GM12878 (cell line): ENCODE measurements at regions not wholly inside any gene's neighbourhood (a gene's known extent, or its start where the extent isn't known, plus 50 kb on each side); places are given as distances from the start of the nearest gene placed in this dataset.

Source experiments
- ATAC-seq: fragments of 200-7000 bp; cut with Tn5 transposase; 3 replicates; pipeline ENCODE4 v1.9.1; 2020; ENCODE audit warnings: mild to moderate bottlenecking, moderate library complexity
- BruUV-seq: library from RNA; stranded (reverse); fragments of 400-500 nt; replicated peaks from 2 replicates; lab custom pipeline; 2021; lab: Mats Ljungman, UMichigan
- CTCF ChIA-PET: fragments of 300-600 bp; sonication (Branson Sonifier 250); formaldehyde crosslinking; extraction: SDS; loops from one replicate; lab custom pipeline; 2021; ENCODE audit warnings: inconsistent platforms; lab: Yijun Ruan, JAX
- POLR2A ChIA-PET: fragments of 350-600 bp; formaldehyde crosslinking; extraction: SDS; loops from one replicate; lab custom pipeline; 2021; ENCODE audit warnings: inconsistent platforms; lab: Charles Lee
- RAD21 ChIA-PET: fragments of 300-600 bp; sonication (Branson Sonifier 250); formaldehyde crosslinking; loops from one replicate; lab custom pipeline; 2023; ENCODE audit warnings: antibody characterized with exemption; ENCODE audit not compliant: unreplicated experiment; lab: Charles Lee
- SMC1A ChIA-PET: fragments of 300-600 bp; sonication (Branson Sonifier 250); formaldehyde crosslinking; loops from one replicate; lab custom pipeline; 2023; ENCODE audit not compliant: unreplicated experiment, uncharacterized antibody; lab: Charles Lee
- DNase-seq: peaks from one replicate; pipeline ENCODE4 v3.0.0-alpha.2; 2011; ENCODE audit warnings: low read depth, low spot score
- FAIRE-seq: peaks from 3 replicates; lab custom pipeline; 2011; peaks lifted over from hg19 to GRCh38; lab: Jason Lieb, UNC
- H2AFZ ChIP-seq: 2 replicates; pipeline ENCODE4 v1.6.0; 2011; ENCODE audit warnings: low read depth, low read length, control low read depth; ENCODE audit not compliant: control insufficient read depth
- H3K27ac ChIP-seq: 2 replicates; pipeline ENCODE4 v1.5.1; 2011; ENCODE audit warnings: control low read depth; ENCODE audit not compliant: control insufficient read depth, insufficient read depth
- H3K27me3 ChIP-seq, 2 experiments: replicated peaks in 1 of 2; 2 replicates each; pipeline versions ENCODE4 v1.6.0 to v1.6.1; 2011; ENCODE audit warnings: low read length in 1 of 2; ENCODE audit not compliant: control insufficient read depth in 2 of 2, insufficient read depth in 2 of 2
- H3K36me3 ChIP-seq, 2 experiments: 2 replicates each; pipeline ENCODE4 v1.5.1; 2011; ENCODE audit warnings: low read length in 1 of 2; ENCODE audit not compliant: control insufficient read depth in 2 of 2, insufficient read depth in 2 of 2
- H3K4me1 ChIP-seq: 2 replicates; pipeline ENCODE4 v1.6.1; 2011; ENCODE audit warnings: mild to moderate bottlenecking, low read length, moderate library complexity, mixed read lengths; ENCODE audit not compliant: control insufficient read depth, insufficient read depth
- H3K4me2 ChIP-seq: 2 replicates; pipeline ENCODE4 v1.6.0; 2011; ENCODE audit warnings: control low read depth; ENCODE audit not compliant: control insufficient read depth, insufficient read depth
- H3K4me3 ChIP-seq: fragments of 200-600 bp; sonication (generic); 2 replicates; pipeline ENCODE4 v1.5.1; 2016
- H3K79me2 ChIP-seq: 2 replicates; pipeline ENCODE4 v1.6.0; 2011; ENCODE audit warnings: low read length; ENCODE audit not compliant: control insufficient read depth, insufficient read depth
- H3K9ac ChIP-seq: 2 replicates; pipeline ENCODE4 v1.8.0; 2011; ENCODE audit warnings: low read length, control low read depth, mixed read lengths; ENCODE audit not compliant: control insufficient read depth, insufficient read depth
- H3K9me3 ChIP-seq: replicated peaks from 3 replicates; pipeline ENCODE4 v1.5.1; 2011; ENCODE audit warnings: mild to moderate bottlenecking, low read length; ENCODE audit not compliant: control insufficient read depth, insufficient read depth
- H4K20me1 ChIP-seq: 2 replicates; pipeline ENCODE4 v1.6.0; 2011; ENCODE audit not compliant: control insufficient read depth, insufficient read depth
- BCL11A ChIP-seq: IDR thresholded peaks from 2 replicates; pipeline ENCODE4 v1.6.1; 2011; ENCODE audit warnings: low read depth, low read length
- CBFB ChIP-seq: IDR thresholded peaks from 2 replicates; pipeline ENCODE4 v1.6.1; 2016; ENCODE audit warnings: antibody characterized with exemption, low read depth
- CBX5 ChIP-seq: sonication (generic); IDR thresholded peaks from 2 replicates; pipeline ENCODE4 v1.6.1; 2016; ENCODE audit warnings: low read depth, moderate library complexity, mild to moderate bottlenecking, inconsistent platforms
- CHD4 ChIP-seq: fragments of 200-600 bp; sonication (generic); IDR thresholded peaks from 2 replicates; pipeline ENCODE4 v1.6.1; 2016; ENCODE audit warnings: mild to moderate bottlenecking
- DPF2 ChIP-seq: fragments of 450-650 bp; IDR thresholded peaks from 2 replicates; pipeline ENCODE4 v1.6.1; 2017; ENCODE audit warnings: mild to moderate bottlenecking
- EED ChIP-seq: sonication (generic); IDR thresholded peaks from 2 replicates; pipeline ENCODE4 v1.6.1; 2016; ENCODE audit warnings: antibody characterized with exemption, low read depth
- GATAD2B ChIP-seq: fragments of 450-650 bp; conservative IDR thresholded peaks from 2 replicates; pipeline ENCODE4 v1.6.1; 2017; ENCODE audit warnings: low read depth, mild to moderate bottlenecking, moderate library complexity
- HDGF ChIP-seq: fragments of 450-650 bp; IDR thresholded peaks from 2 replicates; pipeline ENCODE4 v1.6.1; 2016; ENCODE audit warnings: antibody characterized with exemption
- IKZF1 ChIP-seq: fragments of 450-650 bp; conservative IDR thresholded peaks from 2 replicates; pipeline ENCODE4 v1.6.1; 2017; ENCODE audit warnings: antibody characterized with exemption, mild to moderate bottlenecking
- JUNB ChIP-seq: IDR thresholded peaks from 2 replicates; pipeline ENCODE4 v1.6.1; 2016; ENCODE audit warnings: antibody characterized with exemption, mild to moderate bottlenecking
- KAT2A ChIP-seq: conservative IDR thresholded peaks from 2 replicates; pipeline ENCODE4 v1.6.1; 2011; ENCODE audit warnings: low read depth, low read length; ENCODE audit not compliant: control insufficient read depth
- MEF2A ChIP-seq: IDR thresholded peaks from 2 replicates; pipeline ENCODE4 v1.6.1; 2011; ENCODE audit warnings: low read depth, mild to moderate bottlenecking, low read length, moderate library complexity; ENCODE audit not compliant: insufficient read depth
- MTA2 ChIP-seq: fragments of 450-650 bp; IDR thresholded peaks from 2 replicates; pipeline ENCODE4 v1.6.1; 2016; ENCODE audit warnings: low read depth, mild to moderate bottlenecking, moderate library complexity
- MTA3 ChIP-seq: IDR thresholded peaks from 2 replicates; pipeline ENCODE4 v1.6.1; 2012; ENCODE audit warnings: low read length, inconsistent platforms, borderline replicate concordance
- NBN ChIP-seq: fragments of 450-650 bp; IDR thresholded peaks from 2 replicates; pipeline ENCODE4 v1.6.1; 2016
- NFIC ChIP-seq: IDR thresholded peaks from 2 replicates; pipeline ENCODE4 v1.6.1; 2012; ENCODE audit warnings: low read depth, mild to moderate bottlenecking, inconsistent platforms, low read length, moderate library complexity
- RCOR1 ChIP-seq: conservative IDR thresholded peaks from 2 replicates; pipeline ENCODE4 v1.6.1; 2012; ENCODE audit warnings: low read depth, low read length, improper control_type of control experiment
- SRF ChIP-seq, 2 experiments: IDR thresholded peaks; 2 replicates each; pipeline ENCODE4 v1.6.1; 2011; ENCODE audit warnings: low read depth in 2 of 2, low read length in 2 of 2, mild to moderate bottlenecking in 1 of 2, moderate library complexity in 1 of 2
- WGBS: methylation state at CpG from one replicate; pipeline ENCODE4 v1.1.6; 2016; ENCODE audit warnings: low lambda C conversion rate; ENCODE audit not compliant: insufficient replicate concordance, insufficient coverage; ENCODE audit errors: missing lambda C conversion rate; 5-methylcytosine and 5-hydroxymethylcytosine counted together
- in situ Hi-C: fragments of 300-500 bp; cut with MboI; formaldehyde crosslinking; loops from 9 replicates; pipeline ENCODE4 v1.14.3; 2018; ENCODE audit warnings: mixed read lengths
- intact Hi-C: fragments of 100-400 bp; cut with micrococcal nuclease; formaldehyde crosslinking; loops from one replicate; pipeline ENCODE4 v1.14.2; 2022; ENCODE audit not compliant: unreplicated experiment
- TF ChIP-seq, protein P1 (sequence below): IDR thresholded peaks from 2 replicates; pipeline ENCODE4 v1.6.1; 2011; ENCODE audit warnings: low read depth, low read length, improper control_type of control experiment, borderline replicate concordance
- TF ChIP-seq, protein P2 (sequence below), 3 experiments: IDR thresholded peaks in 2 of 3; conservative IDR thresholded peaks in 1 of 3; 2 replicates each; pipeline ENCODE4 v1.5.1; 2011; ENCODE audit warnings: low read depth in 3 of 3, low read length in 3 of 3, mild to moderate bottlenecking in 3 of 3, control low read depth in 2 of 3, moderate library complexity in 2 of 3, inconsistent platforms in 1 of 3, mixed read lengths in 1 of 3; ENCODE audit not compliant: control insufficient read depth in 2 of 3, insufficient read depth in 1 of 3; ENCODE audit errors: extremely low read depth in 1 of 3
- TF ChIP-seq, protein P3 (sequence below): fragments of 450-650 bp; IDR thresholded peaks from 2 replicates; pipeline ENCODE4 v1.6.1; 2017; ENCODE audit warnings: mild to moderate bottlenecking, moderate library complexity

DNA sequence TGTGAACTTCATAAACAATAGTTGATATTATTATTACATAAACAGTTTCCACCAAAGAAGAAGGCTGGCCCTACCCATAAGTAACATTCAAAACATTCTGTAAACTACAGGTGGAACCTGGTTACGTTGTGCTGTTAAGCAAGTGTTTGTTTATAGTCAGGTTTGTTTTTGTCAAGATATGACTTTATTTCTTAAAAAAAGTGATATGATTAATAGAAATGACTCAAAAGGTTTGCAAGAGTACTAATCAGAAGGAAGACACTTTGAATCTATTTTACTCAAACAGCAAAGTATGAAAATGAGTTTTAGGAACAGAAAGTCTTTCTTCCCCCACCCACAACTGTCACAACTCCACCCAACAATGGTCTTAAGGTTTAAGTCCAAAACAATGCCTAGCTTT, 220.8 kb downstream of the PLK2 start:
- H3K27me3 ChIP-seq: no peaks in the 10 kb centered on the region
- no peaks in the 10 kb centered on the region for H3K79me2 ChIP-seq
- 0% methylated on average over 1 of the region's 1 CpG for WGBS
- intact Hi-C loops: no loop called here
- SMC1A ChIA-PET: no interaction called here
- no peak overlapping the region for H3K27ac ChIP-seq
- H4K20me1 ChIP-seq: no peaks in the 10 kb centered on the region
- POLR2A ChIA-PET: no interaction called here
- CTCF ChIA-PET: interaction anchor here (0.6 kb wide), 1 partner anchor 49 kb away, joined by 3 read pairs; no protein-coding TSS in a partner anchor
- no peak for DNase-seq
- H3K4me1 ChIP-seq: no peaks in the 10 kb centered on the region
- H3K9ac ChIP-seq: no peak overlapping the region
- no peaks in the 10 kb centered on the region for H3K9me3 ChIP-seq
- no TSS peak for BruUV-seq
- H3K36me3 ChIP-seq: no peaks in the 10 kb centered on the region
- FAIRE-seq: no peak
- in situ Hi-C loops: no loop called here
- no peak overlapping the region for H3K4me2 ChIP-seq
- peak; percentile 80 for ATAC-seq
- no peak overlapping the region for H3K4me3 ChIP-seq
- no peak overlapping the region for H2AFZ ChIP-seq
- RAD21 ChIA-PET: no interaction called here
- TF ChIP-seq, protein P1, sequence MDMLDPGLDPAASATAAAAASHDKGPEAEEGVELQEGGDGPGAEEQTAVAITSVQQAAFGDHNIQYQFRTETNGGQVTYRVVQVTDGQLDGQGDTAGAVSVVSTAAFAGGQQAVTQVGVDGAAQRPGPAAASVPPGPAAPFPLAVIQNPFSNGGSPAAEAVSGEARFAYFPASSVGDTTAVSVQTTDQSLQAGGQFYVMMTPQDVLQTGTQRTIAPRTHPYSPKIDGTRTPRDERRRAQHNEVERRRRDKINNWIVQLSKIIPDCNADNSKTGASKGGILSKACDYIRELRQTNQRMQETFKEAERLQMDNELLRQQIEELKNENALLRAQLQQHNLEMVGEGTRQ: no peak
- TF ChIP-seq MTA2 (peak; percentile 69), IKZF1 (no peak), HDGF (no peak), DPF2 (no peak), JUNB (peak; percentile 89), CBFB (no peak), CHD4 (no peak), SRF (IDR thresholded peaks at IDR 0.05; ENCODE audit: low read depth in 2 of 2, low read length in 2 of 2) (no peak), KAT2A (no peak), NFIC (peak; percentile 62; the same call in 1 of the 2 replicates), BCL11A (0 out of 2 replicates have a peak, but pooled peaks have one; percentile 19), GATAD2B (no peak), MEF2A (peak; percentile 45; the same call in 1 of the 2 replicates), CBX5 (no peak), MTA3 (no peak), EED (no peak), RCOR1 (no peak), NBN (no peak)
- TF ChIP-seq, protein P2, sequence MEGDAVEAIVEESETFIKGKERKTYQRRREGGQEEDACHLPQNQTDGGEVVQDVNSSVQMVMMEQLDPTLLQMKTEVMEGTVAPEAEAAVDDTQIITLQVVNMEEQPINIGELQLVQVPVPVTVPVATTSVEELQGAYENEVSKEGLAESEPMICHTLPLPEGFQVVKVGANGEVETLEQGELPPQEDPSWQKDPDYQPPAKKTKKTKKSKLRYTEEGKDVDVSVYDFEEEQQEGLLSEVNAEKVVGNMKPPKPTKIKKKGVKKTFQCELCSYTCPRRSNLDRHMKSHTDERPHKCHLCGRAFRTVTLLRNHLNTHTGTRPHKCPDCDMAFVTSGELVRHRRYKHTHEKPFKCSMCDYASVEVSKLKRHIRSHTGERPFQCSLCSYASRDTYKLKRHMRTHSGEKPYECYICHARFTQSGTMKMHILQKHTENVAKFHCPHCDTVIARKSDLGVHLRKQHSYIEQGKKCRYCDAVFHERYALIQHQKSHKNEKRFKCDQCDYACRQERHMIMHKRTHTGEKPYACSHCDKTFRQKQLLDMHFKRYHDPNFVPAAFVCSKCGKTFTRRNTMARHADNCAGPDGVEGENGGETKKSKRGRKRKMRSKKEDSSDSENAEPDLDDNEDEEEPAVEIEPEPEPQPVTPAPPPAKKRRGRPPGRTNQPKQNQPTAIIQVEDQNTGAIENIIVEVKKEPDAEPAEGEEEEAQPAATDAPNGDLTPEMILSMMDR (IDR thresholded peaks at IDR 0.05 in 2 of 3, conservative IDR thresholded peaks at IDR 0.05 in 1 of 3; ENCODE audit: control insufficient read depth in 2 of 3, extremely low read depth in 1 of 3, insufficient read depth in 1 of 3, low read depth in 3 of 3, low read length in 3 of 3): no peak
- TF ChIP-seq, protein P3, sequence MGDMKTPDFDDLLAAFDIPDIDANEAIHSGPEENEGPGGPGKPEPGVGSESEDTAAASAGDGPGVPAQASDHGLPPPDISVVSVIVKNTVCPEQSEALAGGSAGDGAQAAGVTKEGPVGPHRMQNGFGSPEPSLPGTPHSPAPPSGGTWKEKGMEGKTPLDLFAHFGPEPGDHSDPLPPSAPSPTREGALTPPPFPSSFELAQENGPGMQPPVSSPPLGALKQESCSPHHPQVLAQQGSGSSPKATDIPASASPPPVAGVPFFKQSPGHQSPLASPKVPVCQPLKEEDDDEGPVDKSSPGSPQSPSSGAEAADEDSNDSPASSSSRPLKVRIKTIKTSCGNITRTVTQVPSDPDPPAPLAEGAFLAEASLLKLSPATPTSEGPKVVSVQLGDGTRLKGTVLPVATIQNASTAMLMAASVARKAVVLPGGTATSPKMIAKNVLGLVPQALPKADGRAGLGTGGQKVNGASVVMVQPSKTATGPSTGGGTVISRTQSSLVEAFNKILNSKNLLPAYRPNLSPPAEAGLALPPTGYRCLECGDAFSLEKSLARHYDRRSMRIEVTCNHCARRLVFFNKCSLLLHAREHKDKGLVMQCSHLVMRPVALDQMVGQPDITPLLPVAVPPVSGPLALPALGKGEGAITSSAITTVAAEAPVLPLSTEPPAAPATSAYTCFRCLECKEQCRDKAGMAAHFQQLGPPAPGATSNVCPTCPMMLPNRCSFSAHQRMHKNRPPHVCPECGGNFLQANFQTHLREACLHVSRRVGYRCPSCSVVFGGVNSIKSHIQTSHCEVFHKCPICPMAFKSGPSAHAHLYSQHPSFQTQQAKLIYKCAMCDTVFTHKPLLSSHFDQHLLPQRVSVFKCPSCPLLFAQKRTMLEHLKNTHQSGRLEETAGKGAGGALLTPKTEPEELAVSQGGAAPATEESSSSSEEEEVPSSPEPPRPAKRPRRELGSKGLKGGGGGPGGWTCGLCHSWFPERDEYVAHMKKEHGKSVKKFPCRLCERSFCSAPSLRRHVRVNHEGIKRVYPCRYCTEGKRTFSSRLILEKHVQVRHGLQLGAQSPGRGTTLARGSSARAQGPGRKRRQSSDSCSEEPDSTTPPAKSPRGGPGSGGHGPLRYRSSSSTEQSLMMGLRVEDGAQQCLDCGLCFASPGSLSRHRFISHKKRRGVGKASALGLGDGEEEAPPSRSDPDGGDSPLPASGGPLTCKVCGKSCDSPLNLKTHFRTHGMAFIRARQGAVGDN: no peak
